Activated CD4-positive, CD25-positive, alpha-beta regulatory T cell treated with anti-CD3 and anti-CD28 coated beads, Interleukin-2, amount 50 U/mL, for 16 hours (primary cell): ENCODE measurements at regions not wholly inside any gene's neighbourhood (a gene's known extent, or its start where the extent isn't known, plus 50 kb on each side); places are given as distances from the start of the nearest gene placed in this dataset.

Source experiments
- DNase-seq: peaks from one replicate; pipeline ENCODE4 v3.0.0-alpha.2; 2020; ENCODE audit warnings: low read depth, low spot score

GRCh38 chr4:58560736-58561135 is 1450.6 kb upstream of the IGFBP7 start:
- DNase-seq: no peak

GRCh38 chr4:58553679-58554078 is 1443.5 kb upstream of the IGFBP7 start:
- no peak for DNase-seq

- no peak for DNase-seq
Measured at GRCh38 chr4:58553031-58553430, 1442.8 kb upstream of the IGFBP7 start.

- no peak for DNase-seq
Measured at GRCh38 chr4:58551676-58552075, 1441.5 kb upstream of the IGFBP7 start.

GRCh38 chr4:58543465-58543864 is 1433.3 kb upstream of the IGFBP7 start:
- DNase-seq: no peak

- DNase-seq: no peak
Measured at GRCh38 chr4:58541926-58542325, 1431.7 kb upstream of the IGFBP7 start.

- no peak for DNase-seq
Measured at GRCh38 chr4:58522765-58523382, 1412.7 kb upstream of the IGFBP7 start.

GRCh38 chr4:58515226-58515625 is 1405.0 kb upstream of the IGFBP7 start:
- DNase-seq: no peak

GRCh38 chr4:58514299-58514698 is 1404.1 kb upstream of the IGFBP7 start:
- no peak for DNase-seq

GRCh38 chr4:58510652-58511051 is 1400.5 kb upstream of the IGFBP7 start:
- DNase-seq: no peak

GRCh38 chr4:58507079-58507478 is 1396.9 kb upstream of the IGFBP7 start:
- no peak for DNase-seq

GRCh38 chr4:58502839-58503238 is 1392.7 kb upstream of the IGFBP7 start:
- DNase-seq: no peak

GRCh38 chr4:58499182-58499581 is 1389.0 kb upstream of the IGFBP7 start:
- no peak for DNase-seq

GRCh38 chr4:58491620-58492019 is 1381.4 kb upstream of the IGFBP7 start:
- DNase-seq: no peak

GRCh38 chr4:58477950-58478349 is 1367.8 kb upstream of the IGFBP7 start:
- no peak for DNase-seq

GRCh38 chr4:58477513-58477912 is 1367.3 kb upstream of the IGFBP7 start:
- DNase-seq: no peak

GRCh38 chr4:58475097-58475496 is 1364.9 kb upstream of the IGFBP7 start:
- no peak for DNase-seq

- no peak for DNase-seq
Measured at GRCh38 chr4:58465031-58465430, 1354.8 kb upstream of the IGFBP7 start.

GRCh38 chr4:58456727-58457384 is 1346.7 kb upstream of the IGFBP7 start:
- DNase-seq: no peak

GRCh38 chr4:58453956-58454355 is 1343.8 kb upstream of the IGFBP7 start:
- no peak for DNase-seq

- no peak for DNase-seq
Measured at GRCh38 chr4:58451707-58452106, 1341.5 kb upstream of the IGFBP7 start.

GRCh38 chr4:58435871-58436270 is 1325.7 kb upstream of the IGFBP7 start:
- no peak for DNase-seq

GRCh38 chr4:58413849-58414248 is 1303.7 kb upstream of the IGFBP7 start:
- DNase-seq: no peak

- no peak for DNase-seq
Measured at GRCh38 chr4:58411904-58412303, 1301.7 kb upstream of the IGFBP7 start.
